ENCODE measurements at regions not wholly inside any gene's neighbourhood (a gene's known extent, or its start where the extent isn't known, plus 50 kb on each side); places are given as distances from the start of the nearest gene placed in this dataset.

DNA sequence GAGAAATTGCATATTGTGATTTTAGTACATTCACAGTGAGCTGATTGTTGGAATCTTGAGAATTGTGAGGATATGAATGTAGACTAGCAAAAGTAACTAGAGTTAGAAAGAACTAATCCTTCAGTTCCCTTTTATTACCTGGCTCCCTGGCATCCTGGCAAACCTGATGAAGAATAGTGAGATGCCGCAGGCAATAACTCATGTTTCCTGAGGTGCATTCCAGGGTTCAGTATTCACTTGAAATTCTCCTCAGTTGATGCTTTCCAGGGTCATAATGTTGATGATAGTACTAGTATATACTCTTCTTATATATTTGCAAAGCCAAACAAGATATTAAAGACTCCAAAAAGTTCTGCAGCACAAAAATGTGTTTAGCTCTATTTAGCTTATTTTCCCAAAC lies 432.1 kb upstream of the CELF4 start:
- no peak for DNase-seq

DNA sequence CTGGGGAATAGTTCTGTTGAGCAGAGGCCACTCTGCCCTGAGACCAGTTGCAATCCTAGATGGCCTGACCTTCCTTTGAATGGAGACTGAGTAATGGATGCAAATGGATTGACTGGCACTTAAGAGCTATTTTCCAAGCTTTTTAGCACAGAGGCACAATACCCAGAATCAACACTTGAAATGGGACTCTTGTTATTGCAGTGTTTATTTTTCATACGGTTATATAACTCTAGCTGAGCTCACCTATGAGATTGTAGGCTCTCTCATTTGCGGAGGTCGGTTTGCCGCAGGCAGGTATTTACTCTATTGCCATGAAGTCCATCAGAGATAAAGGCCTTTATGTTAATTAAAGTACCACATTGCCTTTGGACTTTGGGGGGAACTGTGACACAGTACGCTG lies 422.3 kb upstream of the CELF4 start:
- no peak for DNase-seq

DNA sequence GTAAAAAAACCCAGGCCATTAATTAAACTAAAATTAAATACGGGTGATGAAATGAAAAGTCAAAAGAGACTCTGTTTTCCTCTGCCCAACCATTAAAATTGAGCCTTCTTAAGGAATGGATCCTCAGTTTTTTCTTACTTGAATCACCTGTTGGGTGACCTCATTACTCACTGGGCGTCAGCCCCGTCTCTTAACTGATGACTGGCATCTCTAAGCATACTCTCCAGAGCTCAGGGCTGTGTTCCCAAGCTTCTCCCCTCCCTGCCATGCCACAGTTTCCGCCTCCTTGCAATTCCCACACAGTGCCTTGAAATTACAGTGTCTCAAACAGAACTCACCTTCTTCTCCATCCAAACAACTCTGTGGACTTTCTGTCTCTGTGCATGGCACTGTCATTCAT lies 421.1 kb upstream of the CELF4 start:
- DNase-seq, result no peak

DNA sequence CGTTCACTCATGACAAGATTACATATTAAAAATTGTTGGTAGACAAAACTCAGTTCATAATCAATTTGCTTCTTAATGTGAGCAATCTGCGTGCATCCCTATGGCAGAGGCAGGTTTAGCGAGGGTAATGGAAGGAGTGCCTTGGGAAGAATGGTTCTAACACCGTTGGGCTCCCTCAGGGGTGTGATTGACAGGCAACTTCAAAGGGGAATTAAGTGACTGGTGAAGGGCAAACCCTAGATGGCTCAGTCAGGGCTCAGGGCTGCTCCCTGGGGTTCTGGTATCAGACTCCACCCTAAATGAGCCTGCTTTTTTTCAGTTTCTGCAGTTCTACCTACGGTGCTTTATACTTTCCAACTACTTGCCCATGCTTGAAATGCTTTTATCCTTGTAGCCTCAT lies 419.5 kb upstream of the CELF4 start:
- DNase-seq, result no peak

DNA sequence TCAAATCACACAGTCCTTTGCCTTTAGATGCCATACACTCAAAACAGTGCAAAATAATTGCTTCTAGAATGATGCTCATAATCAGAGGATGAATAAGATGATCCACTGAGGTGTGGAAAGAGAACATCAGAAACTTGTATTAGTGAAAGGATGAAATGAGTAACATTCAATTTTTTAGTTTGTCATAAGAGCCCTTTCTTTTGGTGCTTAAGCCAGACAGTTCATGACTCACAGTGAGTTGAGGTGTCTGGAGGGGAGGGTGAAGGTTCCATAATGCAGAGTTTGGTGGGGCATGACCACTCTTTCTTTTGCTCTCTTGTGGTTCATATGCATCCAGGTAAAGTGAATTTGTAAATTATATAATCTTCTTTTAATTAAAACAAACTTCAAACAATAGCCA lies 415.0 kb upstream of the CELF4 start:
- DNase-seq, result no peak

DNA sequence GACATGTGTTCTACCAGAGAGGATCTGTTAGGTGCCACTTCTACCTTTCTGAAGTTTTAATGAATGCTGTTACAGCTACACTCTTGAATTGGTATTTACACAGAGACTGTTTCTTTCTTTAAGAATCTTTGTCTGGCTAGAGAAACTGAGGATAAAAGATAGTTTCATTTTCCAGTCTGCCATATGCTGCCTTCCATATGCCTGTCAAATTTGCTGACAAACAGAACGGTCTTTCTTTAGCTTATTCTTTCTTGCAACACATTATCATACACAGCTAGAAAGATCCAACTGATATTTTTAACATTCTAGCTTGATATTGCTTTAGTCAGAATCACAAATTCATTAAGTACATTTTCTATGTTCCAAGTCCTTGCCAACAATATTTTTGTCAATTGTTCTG lies 409.8 kb upstream of the CELF4 start:
- no peak for DNase-seq

DNA sequence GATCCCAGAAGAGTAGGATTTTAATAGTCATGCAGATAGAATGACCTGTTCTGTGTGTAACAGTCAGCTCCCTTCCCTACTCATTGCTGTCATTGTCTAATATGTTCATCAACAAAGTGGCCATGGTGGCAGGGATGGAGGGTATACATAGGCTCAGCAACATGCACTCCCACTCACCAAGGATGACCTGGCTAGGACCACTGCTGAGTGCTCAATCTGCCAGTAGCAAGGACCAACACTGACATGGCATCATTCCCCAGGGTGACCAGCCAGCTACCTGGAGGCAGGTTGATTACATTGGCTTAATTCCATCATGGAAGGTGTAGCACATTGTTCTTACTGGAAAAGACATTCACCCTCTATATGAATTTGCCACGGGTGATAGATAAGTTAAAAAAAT lies 401.7 kb upstream of the CELF4 start:
- no peak for DNase-seq

DNA sequence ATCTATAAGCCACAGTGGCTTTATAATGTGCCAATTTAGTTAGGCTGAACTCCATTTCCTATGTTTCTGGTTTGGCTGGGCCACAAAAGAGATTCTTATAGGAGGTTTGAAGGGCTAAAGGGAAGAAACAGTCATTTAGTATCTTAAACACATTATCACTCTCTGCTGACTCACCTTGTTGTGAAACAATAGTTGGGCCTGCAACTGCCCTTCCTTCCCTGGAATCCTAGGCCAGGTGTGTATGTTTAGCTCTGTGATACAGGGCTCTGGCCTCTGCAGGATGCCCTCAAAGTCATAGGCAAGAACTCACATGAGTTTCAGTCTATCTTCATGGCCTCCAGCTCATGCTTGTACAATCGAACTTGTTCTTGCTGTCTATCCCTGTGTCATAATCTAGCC lies 400.0 kb upstream of the CELF4 start:
- DNase-seq, result no peak

DNA sequence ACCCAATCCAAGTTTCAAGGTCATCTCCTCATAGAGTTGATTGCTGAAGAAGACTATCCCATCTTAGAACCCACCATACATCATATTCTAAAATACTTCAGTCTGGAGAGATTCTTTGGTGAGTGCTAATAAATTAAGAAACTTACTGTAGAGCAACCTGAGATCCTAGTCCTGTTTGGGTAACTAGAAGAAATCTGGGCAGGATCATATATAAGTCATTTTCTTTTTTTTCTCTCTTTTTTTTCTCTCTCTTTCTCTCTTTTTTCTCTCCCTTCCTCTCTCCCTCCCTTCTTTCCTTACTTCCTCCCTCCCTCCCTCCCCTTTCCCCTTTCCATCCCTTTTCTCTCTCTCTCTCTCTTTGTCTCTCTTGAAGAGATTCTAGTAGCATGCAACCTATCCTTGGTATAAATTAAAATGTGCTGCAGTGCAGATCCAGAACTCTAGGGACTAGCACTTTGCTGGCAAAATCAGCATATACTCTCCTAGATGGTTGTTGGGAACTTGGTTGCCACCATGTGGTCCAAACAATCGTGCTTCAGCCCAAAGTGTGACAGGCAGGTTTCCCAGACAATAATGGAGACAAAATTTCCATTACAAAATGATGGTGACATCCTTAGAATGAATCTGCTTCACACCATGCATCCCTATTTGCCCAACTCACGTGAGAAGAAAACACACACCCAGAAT lies 399.4 kb upstream of the CELF4 start:
- no peak for DNase-seq

DNA sequence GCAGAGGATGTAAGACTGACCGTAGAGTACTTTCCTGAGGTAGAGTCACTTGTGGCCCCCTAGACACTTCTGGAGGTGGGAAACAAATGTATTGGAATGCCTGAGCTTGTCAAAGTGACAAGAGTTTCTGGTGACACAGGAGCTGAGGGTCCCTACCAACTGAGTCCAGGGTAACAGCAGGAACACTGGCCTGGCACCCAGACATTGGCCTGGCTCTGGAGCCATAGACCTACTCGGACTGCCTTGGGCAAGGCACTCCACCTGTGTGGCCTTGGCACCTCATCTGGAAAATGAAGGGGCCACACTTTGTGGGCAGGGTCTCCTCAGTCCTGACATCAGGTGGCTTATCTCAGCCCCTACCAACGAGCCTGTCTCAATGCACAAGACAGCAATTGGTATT lies 398.2 kb upstream of the CELF4 start:
- no peak for DNase-seq

DNA sequence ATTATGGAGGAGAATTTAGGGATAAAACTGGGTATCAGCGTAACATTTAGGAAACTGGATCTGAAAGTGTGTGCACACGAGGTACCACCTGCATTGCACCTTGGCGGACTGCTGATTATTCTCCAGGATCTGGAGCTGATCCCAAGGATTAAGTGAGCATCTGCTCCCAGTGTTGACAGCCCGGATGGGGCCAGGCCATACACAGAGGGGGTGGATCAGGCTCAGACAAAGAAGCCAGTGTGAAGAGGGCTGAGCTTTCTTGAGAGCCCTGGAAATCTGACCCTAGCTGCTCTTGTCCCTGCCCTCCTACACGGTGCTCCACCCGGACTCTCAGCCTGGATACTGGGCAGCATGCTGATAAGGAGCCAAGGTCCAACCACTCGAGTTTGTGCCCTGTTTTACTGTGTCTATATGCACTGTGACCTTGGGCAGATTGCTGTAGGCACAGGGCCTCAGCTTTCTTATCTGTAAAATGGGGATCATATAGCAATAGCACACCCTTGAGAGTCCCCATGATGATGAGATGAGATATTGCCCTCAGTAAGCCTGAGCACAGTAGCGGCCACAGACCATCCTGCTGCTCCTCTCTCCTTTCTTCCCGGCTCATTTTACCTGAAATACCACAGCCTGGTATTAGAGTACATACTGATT lies 396.8 kb upstream of the CELF4 start:
- no peak for DNase-seq

DNA sequence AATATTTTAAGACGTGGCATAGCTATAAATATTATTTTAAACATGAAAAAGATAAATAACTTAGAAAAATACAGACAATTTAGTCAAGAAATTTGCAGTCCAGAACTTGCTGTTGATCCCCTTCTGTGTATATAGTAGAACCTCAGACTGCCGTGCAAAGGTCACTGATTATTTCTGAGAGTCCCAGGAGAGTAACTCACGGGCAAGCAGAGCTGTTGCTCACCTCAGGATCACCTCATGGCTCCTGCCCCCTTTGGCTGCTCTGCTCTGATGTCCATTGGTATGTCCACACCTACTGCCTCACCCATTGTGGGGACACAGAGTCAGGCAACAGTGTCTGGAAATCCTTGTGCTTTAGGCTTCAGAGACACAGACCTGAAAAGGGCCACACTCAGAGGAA lies 392.9 kb upstream of the CELF4 start:
- no peak for DNase-seq

DNA sequence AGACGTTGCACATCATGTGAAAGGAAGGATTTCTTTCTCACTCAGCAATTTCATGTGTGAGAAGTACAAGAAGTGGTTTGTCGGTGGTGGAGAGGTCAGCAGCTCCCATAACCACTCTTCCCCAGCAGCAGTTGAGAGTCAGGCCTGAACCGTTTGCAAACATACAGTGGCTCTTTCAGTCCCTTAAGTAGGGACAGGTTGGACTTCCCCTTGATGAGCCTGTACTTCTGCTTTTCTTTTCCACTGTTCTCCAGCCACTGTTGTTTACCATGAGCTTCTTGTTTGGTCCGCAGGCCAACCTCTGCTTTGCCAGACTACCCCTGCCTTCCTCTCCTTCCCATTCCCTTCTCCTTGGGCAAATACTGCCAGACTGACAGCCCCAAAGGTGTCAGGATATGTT lies 391.3 kb upstream of the CELF4 start:
- no peak for DNase-seq

DNA sequence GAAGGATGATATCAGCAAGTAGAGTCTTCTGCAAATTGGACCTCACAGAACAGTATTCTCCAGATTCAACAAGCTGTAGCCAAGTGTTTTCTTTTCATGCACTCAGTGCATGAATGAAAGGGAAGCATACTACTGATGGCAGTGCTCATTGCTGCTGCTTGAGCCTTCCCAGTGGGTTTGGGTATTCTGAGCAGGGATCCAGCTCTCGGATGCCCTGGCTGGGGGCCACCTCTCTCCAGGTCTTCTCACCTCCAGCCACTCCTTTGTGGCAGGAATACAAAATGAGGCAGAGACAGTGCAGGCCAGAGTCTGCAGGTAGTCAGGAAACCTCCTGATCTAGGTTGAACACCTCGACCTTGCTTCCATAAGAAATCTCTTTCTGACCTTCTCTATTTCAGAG lies 390.4 kb upstream of the CELF4 start:
- no peak for DNase-seq

DNA sequence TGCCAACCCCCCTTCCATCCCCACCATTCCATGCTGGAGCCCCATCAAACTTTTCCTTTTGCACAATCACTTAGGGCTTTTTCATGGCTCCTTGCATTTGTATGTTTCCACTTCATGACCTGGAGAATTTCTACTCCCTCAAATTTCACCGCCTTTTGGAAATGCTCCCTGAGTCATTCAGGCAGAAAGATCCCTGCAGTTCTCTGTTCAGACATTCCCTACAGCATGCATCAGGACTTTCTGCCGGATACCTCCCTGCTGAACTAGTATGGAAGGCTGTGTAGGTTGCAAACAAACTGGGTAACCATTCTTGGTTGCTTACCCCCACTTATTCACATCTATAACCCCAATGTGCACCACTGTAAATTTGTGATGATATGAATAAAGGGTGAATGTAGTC lies 389.6 kb upstream of the CELF4 start:
- DNase-seq, result no peak

DNA sequence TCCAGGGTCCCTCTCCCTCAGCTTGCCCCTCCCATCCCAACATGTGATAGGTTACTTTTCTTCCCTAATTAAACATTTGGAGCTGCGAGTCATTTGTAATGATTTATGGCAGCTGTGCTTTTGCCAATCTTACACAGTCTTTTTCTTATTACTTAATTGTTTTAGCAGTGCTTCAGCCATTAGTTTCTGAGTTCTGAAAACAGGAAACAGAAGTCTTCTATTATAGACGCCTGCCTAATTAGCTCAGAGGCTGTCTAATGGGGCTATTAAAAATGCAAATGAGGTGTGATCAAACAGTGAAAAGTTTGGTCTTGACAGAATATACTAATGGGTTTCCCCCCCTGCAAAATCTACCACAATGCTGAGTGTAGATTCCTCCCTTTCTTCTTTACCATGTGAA lies 388.3 kb upstream of the CELF4 start:
- no peak for DNase-seq

DNA sequence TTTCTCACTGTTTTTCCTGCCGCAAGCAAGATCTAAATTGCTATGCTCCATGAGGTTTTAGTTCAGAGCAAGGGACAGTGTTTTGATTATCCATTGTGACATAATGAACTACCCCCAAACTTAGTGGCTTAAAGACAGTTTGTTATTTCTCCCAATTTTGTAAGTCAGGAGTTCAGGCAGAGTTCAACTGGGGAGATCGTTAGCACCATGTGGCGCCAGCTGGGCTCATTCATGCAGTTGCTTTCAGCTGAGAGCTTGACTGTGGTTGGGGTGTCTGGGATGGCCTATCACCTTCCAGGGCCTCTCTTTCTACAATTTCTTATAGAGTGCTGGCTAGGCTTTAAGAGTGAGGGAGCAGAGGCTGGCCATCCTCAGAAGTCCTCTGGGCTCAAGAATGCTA lies 382.9 kb upstream of the CELF4 start:
- DNase-seq, result no peak

DNA sequence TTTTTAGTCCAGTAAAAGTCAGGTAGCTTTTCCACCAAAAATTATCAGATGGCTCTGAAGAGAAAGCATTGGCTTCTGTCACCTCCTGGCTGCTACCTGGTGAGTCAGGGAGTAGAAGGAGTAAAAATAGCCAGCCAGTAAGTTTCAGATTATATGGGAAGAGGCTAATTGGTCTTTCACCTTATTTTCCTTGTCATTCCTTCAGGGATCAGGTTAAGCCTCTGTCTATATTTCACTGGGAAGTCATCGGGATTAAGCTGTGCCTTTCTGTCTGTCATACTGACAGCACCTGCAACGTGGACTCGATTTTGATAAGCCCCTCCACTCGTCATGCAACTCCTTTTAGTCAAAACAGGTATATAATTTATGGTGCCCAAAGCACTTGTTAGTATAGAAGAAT lies 380.7 kb upstream of the CELF4 start:
- DNase-seq, result no peak

DNA sequence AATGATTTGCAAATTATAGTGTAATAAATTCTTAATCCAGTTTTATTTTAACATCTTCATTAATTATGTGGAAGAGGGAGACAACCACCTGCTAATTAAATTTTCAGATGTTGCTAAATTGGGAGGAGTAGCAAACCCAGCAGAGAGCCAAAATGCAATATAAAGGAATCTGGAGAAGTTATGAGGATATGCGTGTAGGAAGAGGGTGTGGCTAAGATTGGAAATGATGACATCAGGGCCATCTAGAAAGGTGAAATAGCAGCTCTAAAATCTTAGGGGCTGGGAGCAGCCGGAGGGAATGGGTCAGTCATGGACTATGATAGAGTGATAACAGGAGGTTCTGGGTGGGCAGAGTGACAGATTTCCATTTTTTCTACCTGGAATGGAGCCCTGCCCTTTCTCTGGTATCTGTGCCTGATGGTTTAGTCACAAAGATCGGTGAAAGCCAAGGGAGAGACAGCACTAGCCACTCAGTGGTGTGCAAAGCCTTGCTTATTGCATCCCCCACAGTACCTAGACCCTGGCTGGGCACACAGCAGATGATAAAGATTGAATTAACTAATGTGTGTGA lies 379.2 kb upstream of the CELF4 start:
- no peak for DNase-seq

DNA sequence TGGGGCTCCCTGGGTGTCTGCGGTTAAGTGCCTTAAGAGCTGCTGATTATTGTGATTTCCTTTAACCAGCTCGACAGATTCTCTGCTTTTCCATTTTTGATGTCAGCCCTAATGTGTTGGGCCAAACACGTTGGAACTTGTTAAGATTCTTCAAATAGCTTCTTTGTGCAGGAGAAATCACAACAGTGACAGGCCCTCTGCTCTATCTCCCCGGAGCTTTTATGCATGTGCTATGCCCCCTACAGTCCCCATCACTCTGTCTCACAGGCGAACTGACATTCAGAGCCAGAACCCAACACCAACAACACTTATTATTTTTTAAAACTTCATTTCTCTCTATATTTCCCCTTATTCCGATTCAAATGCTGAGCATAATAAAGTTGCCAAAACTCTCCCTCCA lies 371.7 kb upstream of the CELF4 start:
- no peak for DNase-seq

DNA sequence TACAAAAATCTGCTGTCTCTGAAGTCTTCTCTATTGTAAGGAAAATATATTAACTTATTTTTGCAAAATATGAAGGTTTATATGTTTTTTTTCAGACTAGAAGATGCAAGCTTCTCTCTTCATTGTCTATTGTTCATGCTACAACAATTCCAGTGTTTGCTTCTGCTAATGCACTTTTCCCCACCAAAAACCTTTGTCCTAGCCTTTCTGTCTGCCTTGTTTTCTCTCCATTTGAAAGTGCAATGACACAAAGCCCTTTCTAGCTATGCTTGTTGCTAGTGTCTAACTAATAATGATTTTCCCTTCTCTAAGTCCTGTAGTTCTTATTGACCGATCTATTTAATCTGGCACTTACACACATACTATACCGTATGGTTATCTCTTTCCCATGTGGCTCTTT lies 369.5 kb upstream of the CELF4 start:
- no peak for DNase-seq

DNA sequence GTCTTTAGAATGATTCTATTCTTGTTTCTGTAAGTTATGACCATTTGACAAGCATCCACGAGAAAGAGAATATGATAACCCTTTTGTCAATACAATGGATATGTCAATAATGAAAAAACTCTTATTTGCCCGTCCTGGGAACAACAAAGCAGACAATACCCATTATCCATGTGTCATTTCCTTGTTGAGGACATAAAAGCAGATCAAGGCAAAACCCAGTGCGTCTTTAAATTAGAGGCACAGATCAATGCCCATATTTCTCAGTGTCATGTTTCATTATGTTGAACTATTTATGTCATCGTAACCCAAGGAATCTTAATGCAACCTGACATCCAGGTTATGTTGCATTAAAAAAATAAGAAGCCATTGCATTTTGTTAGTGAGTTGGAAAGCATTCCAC lies 365.0 kb upstream of the CELF4 start:
- DNase-seq, result no peak

DNA sequence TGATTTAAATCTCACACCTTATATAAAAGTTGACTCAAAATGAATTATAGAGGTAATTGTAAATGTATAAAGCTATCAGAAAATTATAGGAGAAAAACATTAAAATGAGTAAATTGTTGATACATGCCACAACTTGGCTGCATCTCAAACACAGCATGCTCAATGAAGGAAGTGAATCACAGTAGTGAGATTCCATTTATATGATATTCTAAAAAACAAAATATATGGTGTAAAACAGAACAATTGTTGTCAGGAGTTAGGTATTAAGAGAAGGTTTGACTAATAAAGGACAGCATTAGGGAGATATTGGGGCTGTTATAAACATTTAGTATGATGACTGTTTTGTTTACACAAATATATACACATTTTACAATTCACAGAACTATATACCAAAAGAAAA lies 356.6 kb upstream of the CELF4 start:
- no peak for DNase-seq

DNA sequence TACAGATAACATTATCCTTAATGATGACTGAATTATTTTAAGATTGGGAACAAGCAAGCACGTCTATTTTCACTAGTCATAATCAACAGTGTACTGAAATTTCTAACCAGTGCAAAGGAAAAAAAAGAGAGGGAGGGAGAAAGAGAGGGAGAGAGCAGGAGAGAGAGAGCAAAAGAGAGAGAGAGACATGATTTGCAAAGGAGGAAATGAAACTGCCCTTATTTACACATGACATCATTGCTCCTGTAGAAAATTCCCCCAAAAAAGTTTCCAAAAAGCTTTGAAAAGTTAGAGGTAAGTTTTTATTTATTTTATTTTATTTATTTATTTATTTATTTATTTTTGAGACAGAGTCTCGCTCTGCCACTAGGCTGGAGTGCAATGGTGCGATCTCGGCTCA lies 355.3 kb upstream of the CELF4 start:
- no peak for DNase-seq

DNA sequence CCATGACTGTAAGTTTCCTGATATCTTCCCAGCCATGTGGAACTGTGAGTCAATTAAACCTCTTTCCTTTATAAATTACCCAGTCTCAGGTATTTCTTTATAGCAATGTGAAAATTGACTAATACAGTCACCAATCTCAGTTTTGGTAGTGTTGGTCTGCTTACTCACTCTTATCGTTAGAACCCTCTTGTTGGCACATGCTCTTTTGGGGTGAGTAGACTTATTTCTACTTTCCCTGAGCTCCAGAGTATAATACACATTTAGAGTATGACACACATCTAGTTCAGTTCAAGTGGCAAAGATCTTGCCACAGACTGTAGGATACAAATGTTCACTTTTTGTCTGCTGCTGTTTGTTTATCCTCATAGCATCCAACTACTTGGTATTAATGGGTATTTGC lies 347.5 kb upstream of the CELF4 start:
- DNase-seq, result no peak
